ENCODE measurements at regions not wholly inside any gene's neighbourhood (a gene's known extent, or its start where the extent isn't known, plus 50 kb on each side); places are given as distances from the start of the nearest gene placed in this dataset.
"Not testable (repeated sequence)": the region's sequence is repeated elsewhere in the genome, so short reads cannot be mapped to it uniquely, and the experiment has no call there.

DNA sequence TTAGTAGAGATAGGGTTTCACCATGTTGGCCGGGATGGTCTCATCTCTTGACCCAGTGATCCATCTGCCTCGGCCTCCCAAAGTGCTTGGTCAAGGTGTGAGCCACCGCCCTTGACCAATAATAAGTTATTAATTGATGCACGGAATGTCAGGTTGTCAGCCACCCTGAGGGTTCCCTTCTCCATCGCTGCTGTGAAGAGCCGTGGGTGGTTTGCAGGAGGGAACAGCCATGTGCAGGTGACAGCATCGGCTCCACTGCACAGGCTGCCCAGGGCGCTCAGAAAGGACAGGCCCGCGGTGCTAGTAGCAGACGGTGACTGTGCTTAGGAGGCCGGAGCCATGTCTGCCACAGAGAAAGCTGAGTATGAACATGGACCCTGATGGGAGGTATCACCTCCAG is 814.0 kb downstream of the BRD1 start:
- no peak for DNase-seq

DNA sequence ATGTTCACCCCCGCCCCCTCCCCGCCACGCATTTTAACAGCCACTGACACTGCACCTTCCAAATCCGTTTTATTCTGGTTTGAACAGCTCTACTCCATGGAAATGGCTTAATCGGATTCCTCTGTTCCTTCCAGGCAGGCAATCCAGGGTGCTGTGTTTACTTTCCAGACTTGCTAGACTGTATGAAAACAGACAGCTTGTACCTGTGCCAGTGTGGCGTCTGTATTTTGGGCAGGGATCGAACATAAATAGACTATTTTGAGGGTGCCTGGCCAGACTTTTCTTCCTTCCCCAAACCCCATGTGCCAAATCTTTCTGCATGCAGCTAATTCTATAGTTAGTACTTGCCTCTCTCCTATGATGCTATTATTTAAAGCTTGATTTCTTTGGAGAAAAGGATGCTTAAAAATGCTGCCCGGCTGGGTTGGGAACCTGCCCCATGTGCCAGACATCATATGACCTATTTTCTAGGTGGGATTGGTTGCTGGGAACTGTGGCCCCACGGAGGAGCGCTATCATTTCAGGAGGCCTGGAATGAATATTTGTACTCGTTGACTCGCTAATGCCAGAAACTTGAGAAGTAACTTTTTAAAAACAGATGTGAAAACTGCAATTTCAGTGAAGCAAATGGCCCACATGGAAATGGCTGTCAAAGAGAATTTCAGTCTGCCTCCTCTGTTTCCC is 814.8 kb downstream of the BRD1 start:
- no peak for DNase-seq

DNA sequence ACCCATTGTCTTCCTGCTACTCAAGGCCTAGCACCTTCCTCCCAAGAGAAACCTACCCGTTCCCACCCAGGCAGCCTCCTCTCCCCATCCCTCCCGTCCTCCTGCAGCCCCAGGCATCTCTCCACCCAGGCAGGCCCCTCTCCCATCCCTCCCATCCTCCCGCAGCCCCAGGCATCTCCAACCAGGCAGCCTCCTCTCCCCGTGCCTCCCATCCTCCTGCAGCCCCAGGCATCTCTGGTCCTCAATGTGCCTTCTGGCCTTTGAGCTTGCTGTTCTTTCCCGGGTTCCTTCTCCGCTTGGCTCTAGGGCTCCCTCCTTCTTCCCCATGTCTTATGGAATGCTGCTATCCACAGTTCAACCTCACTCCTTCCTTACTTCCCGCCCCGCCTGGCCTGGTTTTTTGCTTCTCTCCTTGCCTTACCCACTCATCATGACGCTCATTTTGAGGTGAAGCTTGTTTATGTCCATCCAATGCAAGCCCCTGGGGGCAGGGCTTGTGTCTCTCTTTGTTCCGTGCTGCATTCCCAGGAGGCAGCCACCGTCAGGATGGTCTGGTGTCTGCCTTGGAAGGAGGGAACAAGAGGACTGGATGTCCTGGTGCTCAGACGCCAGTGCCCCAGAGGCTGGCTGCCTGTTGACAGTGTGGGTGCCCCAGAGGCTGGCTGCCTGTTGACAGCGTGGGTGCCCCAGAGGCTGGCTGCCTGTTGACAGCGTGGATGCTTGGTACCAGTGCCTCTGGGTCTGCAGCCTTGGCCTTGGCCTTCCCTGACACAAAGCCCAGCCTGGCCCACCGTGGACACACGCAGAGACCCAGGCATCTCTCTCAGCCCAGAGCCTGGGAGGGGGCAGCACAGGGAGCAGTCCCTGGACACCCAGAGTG is 815.7 kb downstream of the BRD1 start:
- no peak for DNase-seq

DNA sequence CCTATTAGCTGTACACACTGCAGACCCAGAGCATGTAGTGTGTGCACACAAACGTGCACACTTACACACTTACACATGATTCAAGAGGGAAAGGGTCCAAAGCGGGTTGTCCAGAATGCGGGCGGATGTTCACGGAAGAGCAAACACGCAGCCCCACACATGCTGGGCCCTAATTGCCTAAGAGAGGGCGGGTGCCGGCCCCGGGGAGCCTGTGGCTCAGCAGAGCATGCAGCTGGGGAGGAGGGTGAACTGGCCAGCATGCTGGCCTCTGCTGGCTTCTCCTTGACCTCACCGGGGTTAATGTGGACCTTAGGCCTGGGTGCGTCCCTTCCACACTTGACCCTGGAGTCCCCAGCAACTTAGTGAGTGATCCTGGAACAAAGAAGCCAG is 816.3 kb downstream of the BRD1 start:
- no peak for DNase-seq

DNA sequence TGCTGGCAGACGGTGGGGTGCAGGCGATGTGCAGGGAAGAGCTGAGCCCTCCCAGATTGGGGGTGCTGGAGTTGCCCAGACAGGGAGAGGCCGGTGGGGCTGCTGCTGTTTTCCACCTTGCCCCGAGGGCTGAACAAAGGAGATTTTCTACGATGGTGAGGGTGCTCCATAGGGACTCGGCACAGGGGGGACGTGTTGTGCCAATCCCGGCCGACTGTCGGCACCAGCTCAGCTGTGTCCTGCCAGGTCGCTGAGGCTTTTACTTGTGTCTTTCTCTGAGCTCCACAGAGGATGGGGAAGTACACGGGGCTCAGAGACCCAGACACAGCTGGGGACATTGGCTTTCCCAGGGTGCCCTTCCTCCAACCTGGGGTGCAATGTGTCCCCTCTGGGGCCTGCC is 816.8 kb downstream of the BRD1 start:
- DNase-seq = no peak

DNA sequence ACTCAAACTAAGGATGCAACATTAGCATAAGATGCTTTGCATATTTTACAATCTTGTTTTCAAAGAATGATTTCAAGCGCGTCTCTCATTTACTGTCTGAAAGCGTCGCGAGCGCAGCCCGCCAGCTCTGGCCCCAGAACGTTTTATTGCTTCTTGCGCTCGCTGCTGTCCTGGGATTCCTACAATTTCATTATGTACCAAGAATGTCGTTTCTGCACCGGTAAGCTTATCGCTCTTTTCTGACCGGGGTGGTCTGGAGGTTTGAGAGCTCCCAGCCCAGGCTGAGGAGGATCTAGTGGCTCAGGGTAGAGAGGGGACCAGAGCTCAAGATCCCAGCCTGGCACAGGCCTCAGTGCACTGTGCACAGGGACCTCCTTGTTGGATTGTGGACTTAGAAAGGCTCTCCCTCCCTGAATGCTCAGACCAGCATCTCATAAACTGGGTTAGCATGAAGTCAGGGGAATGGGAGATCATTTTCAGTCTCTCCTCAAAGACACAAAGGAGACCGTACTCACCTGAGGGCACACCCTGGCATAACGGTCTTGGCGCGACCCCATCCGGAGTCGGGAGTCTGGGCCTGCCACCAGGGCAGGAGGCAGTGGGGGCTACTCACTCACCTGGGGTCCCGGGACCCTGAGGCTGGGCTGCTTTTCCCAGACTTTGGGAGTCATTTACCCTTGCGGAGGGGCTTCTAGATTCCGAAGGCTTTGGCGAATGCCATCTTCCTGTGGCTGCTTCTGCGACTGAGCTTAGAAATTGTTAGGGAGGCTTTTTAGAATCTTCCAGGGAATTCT is 817.4 kb downstream of the BRD1 start:
- DNase-seq = no peak

DNA sequence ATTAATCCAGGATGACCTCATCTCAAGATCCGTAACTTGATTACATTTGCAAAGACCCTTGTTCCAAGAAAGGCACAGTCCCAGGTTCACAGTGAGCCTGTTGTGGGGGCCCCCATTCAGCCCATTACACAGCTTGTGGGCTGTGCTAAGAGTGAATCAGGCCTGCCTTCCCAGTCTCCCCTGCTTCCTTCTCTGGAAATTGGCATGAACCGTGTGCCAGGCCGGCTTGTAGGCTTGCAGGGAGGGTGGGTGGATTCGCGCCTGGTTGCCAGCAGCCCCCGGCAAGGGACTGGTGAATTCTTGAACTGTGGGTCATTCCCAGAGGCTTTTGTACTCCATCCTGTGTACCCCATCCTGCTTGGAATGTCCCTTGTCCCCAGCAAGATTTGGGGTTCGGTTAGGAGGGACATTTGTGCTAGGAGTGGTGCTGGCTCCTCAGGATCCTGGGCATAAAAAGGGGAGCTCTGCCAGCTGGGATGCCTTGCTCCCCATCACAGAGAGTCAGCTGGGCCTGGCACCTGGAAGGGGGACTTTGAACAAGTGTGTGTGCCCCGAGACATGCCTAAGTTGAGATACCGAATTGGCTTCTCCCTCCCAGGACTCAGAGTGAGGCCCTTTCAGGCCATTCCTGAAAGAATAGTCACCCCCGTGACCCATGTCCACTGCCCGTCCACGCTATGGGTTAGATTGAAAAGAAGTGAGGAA is 818.2 kb downstream of the BRD1 start:
- no peak for DNase-seq

DNA sequence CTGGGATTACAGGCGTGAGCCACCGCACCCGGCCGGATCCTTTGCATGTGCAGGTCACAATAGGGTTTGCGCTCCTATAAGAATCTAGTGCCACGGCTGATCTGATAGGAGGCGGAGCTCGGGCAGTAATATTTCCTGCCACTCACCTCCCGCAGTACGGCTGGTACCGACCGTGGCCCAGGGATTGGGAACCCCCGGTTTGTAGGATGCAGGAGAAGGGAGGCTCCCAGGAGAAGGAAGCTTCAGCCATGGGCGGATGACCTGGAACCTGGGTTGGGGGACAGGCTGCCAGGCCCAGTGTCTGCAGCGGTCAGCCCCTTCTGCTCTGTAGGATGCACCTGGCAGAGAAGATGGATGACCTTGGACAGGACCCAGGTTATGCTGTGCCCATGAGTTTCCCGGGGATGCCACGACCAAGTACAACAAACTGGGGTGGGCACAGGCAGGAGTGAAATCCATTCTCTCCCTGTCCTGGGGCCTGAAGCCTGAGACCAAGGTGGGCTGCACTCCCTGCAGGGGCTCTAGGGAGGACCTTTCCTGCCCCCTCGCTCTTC is 818.9 kb downstream of the BRD1 start:
- DNase-seq = no peak

DNA sequence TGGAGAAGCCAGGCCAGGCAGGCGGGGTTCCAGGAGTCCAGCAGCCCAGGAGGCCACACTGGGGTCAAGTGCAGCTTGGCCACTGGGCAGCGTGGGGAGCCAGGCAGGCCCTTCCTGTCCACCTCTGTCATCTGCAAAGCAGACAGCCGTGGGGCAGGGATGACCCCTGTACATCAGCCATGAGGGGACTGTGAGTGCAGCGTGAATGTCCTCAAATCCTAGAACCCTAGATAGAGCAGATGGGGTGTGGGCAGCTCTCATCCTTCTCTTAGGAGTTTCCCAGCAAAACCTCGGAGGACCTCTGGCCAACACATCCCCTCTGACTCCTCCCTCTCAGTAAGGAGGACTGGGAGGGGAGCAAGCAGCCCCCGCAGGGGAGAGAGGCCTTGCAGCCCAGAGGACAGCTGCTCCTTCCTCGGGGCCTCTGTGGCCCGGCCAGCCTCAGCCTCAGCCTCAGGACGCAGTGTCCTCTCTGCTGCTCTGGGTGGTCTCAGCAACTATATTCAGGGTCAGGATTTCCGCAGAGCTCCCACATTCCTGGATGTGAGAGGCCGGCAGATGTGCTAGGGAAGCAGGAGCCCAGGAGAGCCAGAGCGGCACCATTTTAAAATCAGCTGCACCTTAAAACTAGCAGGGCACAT is 820.5 kb downstream of the BRD1 start:
- DNase-seq = no peak

DNA sequence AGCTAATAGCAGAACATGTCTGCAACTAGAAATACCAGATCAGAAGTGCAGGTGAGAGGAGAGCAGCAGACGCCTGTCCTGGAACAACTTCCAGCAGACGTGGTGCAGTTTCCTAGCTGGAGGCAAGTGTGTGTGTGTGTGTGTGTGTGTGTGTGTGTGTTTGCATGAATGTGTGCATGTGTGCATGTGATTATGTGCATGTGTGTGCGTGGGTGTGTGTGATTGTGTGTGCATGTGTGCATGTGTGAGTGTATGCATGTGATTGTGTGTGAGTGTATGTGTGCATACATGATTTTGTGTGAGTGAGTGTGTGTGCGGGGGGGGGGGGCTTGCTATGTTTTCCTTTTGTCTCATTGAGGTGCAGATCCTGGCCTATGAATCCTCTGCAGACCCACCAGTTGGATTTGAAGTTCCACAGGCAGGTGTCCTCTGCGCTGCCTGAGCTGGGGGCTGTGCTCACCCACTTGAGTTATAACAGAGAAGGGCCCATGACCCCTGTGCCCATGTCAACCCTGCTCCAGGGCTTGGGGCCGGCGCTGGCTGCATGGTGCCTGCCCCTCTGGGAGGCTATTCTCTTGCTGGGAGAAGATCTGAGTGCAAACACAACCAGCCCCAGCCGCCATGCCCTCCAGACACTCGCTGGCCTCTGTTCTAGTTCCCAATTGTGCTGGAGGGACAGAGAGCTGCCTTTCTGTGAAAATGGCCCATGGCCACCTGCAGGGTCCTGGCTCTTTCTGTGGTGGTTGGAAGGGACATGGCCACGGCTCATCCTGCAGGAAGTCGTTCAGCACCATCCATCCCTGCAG is 821.3 kb downstream of the BRD1 start:
- no peak for DNase-seq

DNA sequence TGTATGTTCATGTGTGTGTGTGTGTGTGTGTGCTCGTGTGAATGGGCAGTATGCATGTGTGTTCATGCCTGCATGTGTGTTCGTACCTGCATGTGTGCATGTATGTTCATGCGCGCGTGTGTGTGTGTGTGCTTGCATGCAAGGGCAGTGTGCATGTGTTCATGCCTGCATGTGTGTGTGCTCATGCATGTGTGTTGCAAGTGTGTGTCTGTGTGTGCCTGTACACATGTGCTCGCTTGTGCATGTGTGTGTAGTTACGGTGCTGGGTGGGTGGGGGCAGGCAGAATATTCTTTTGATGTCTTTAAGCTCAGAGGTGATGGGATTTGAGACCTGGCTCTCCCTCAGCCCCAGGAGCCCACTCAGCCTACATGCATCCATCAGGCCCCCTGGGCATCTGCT is 822.1 kb downstream of the BRD1 start:
- DNase-seq = no peak

DNA sequence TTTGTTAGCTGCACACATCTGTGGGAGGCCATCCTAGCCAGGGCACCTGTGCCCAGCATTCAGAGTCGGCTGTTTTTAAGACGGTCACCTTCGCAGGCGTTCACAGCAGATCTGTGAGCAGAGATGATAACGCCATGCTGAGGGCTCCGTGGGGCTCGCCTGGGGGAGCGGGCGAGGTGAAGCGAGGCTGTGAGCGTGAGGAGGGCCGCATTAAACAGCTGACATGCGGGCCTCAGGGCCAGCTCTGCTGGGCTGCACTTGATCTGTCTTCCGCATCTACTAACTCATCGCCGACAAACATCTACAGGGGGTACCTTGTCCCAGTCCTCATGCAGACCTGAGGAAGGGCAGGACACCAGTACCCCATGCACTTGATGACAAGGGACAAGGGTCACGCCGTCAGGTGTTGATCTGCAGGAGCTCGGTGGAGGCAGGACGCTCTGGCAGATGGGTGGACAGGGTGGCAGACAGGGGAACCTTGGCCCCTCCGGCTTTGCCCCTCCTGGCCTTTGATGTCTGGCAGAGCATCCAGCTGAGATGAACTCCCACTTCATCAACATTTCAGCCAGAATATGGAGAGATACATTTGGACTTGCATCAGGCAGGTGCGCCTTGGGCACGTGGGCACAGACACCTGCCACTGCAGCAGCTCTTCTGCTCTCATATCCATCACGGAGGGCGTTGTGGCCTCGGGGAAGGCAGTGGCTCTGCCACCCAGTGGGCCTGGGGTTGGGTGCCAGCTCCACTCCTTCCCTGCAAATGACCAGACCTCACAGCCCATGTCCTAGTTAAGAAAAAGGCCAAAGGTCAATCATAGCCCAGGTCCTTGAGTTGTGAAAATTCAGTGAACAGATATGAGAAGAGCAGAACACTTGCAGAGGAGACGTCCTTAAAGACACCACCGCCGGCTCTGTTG is 822.9 kb downstream of the BRD1 start:
- DNase-seq = no peak

DNA sequence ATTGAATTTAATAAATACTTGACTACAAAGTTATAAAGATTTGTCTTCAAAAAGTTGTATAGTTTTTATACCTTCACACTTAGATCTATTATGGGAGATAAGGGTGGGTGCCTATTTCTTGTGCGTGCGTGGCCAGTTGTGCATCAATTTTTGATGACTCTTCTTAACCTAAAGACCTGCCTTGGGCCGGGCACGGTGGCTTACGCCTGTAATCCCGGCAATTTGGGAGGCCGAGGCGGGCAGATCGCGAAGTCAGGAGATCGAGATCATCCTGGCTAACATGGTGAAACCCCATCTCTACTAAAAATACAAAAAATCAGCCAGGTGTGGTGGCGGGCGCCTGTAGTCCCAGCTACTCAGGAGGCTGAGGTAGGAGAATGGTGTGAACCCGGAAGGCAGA is 830.1 kb downstream of the BRD1 start:
- DNase-seq = not testable (repeated sequence)

DNA sequence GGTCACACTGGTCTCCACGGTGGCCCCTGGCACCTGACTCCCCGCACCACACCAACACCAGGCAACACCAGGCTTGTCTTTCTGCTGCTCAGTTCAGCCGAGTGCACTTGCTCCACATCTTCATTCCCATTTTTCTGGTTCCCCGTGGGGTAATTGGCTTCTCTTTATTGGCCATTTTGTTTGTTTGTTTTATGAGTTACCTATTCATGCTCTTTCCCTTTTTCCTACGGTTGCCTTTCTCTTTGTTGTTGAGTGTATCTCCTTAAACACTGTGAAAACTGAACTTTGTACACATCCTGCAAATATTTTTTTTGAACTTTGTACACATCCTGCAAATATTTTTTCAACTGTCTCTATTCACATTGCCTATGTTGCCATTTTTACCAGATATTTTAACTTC is 834.0 kb downstream of the BRD1 start:
- DNase-seq = no peak

DNA sequence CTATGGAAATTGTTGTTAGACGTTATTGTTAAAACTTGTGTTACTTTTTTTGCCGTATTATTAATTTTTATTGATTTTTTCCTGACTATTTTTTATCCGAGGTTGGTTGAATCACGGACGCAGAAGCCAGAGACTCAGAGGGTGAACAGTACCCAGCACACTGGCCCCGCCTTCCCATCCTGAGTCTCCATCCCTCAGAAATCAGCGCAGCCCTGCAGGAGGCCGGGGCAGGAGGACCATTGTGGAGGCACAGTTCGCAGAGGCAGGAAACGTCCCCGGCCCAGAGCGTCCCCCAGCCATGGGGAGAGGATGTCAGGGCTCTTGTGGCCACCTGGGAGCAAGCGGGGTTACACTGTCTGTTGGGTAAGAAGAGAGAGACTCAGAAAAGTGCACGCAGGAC is 843.0 kb downstream of the BRD1 start:
- DNase-seq = no peak

DNA sequence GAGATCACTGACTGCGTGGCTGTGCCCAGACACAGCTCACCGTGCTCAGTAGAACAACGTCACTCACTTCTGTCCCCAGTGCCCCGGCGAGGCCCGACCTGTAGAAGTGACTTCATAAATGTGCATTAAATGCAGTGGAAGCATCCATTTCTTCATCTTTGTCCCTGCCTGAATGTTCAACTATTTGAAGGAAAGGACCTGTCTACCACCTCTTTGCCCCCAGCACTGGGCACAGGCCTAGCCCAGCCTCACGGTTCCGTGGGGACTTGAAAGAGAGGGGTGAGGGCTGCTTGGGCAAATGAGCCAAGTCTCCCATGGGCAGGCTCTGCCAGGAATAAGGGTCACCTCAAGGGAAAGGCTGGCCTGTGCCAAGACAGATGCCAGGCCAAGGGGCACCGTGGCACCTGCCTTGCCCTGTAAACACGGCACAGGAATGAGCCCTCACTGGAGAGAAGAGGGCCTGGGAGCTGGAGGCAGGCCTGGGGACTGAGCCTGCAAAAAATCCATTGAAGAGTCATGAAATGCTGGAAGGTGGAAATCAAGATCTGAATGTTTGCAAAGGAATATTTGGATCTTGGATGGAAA is 845.3 kb downstream of the BRD1 start:
- DNase-seq = no peak

DNA sequence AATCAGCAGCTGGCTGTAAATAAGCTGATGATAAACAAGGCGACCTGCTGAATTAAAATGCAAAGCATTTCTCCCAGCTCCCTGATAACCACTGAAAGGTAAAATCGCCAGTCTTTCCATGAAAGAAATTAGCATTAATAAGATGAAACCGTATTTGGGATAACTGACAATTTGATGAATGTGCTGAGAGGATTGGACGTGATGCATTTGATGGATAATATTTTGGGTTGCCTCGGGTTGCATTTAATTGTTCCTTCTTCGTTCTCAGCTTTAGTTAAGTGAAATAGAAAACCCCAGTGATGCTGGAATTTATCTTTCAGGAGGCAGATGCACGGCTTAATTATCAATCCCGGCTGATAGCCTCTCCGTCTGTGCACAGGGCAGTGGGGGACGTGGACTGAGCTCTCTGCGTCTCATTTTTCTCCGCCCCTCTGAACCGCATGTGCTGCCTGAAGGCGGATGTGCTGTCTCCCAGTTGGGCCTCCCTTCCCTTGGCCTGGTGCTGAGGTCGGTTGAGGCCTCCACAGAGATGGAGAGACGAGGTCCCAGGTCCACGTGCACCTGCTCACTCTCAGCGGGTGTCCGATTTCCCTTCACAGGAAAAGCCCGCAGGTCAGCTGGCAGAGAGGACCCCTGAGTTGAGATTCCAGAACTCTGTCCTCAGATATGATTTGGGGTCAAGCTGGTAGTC is 846.2 kb downstream of the BRD1 start:
- no peak for DNase-seq

DNA sequence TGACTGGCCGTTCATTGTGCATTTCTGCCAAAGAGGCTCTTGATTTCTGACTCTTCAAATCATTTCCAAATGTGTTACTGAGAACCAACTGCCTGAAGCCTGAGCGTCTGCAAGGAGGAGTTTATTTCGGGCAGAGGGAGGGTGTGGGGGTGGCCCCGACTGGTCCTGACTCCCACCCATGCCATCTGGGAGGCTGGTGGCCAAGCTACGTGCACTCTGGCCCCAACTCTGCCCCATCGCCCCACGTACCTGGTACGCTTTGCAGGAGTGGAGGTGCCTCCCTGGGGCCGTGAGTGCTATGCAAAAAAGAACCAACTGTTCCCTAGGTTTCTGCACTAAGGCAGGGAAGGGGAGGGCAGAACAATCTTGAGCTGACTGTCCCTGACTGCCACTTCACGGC is 846.8 kb downstream of the BRD1 start:
- no peak for DNase-seq

DNA sequence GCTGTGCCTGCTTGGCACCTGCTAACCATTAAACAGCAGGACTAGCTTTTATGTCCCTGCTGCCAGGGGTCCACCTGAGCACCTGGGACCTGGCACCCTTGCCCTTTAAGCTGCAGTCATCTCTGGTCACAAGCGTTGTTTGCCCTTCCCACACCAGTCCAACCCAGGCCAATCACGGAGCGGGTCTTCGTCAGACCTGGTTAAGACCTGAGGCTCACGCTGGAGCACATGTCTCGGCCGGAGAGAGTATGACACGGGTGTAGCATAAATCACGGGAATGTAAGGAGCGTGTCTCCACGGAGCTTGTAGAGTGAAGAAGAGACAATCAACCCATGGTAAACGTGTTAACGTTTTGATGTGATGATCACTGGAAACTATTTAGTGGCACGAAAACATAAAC is 847.3 kb downstream of the BRD1 start:
- DNase-seq = no peak
